ENCODE measurements at regions not wholly inside any gene's neighbourhood (a gene's known extent, or its start where the extent isn't known, plus 50 kb on each side); places are given as distances from the start of the nearest gene placed in this dataset.
"Not testable (repeated sequence)": the region's sequence is repeated elsewhere in the genome, so short reads cannot be mapped to it uniquely, and the experiment has no call there.

DNA sequence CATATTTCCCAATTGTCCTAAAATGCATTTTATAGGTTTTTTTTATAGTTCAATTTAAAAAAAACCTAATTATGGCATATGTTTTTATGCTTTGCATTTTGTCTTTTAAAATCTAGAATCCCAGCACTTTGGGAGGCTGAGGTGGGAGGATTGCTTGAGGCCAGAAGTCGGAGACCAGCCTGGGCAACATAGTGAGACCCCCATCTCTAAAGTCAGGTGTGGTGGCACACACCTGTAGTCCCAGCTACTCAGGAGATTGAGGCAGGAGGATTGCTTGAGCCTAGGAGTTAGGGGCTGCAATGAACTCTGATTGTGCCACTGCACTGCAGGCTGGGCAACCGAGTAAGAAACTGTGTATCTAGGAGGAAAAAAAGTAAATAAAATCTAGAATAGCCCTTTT, 137.2 kb upstream of the POU3F1 start:
- H3K79me1 ChIP-seq (ENCODE audit: low read length), result no peaks in the 10 kb centered on the region
- H3K4me2 ChIP-seq (ENCODE audit: low read length), result no peak overlapping the region
- no peak for DNase-seq
- no peak overlapping the region for H3K9ac ChIP-seq (ENCODE audit: low read length)
- H2BK5ac ChIP-seq (ENCODE audit: low read length), result peak overlapping the region; percentile 44
- no peaks in the 10 kb centered on the region for H3K36me3 ChIP-seq (ENCODE audit: control insufficient read depth, insufficient read depth, low read length)
- H3K56ac ChIP-seq (ENCODE audit: low read length), result no peak overlapping the region
- H3K18ac ChIP-seq (ENCODE audit: low read length), result no peak overlapping the region
- H3K27ac ChIP-seq (ENCODE audit: low read depth, low read length), result no peak overlapping the region
- no peak overlapping the region for H2BK15ac ChIP-seq (replicated peaks; ENCODE audit: low read depth)
- no peak overlapping the region for H3K4me3 ChIP-seq (ENCODE audit: low read length)
- H3K23ac ChIP-seq (ENCODE audit: low read length), result no peak overlapping the region
- no peak overlapping the region for H2BK120ac ChIP-seq (ENCODE audit: low read depth, low read length)
- WGBS (ENCODE audit: extremely low coverage, insufficient coverage, low lambda C conversion rate), result no CpG with 5 or more reads among the region's 2 CpGs
- no peak overlapping the region for H2AK5ac ChIP-seq (ENCODE audit: low read length)
- H3K4ac ChIP-seq (ENCODE audit: low read depth, low read length), result no peak overlapping the region
- no peaks in the 10 kb centered on the region for H3K27me3 ChIP-seq (ENCODE audit: insufficient read depth, low read length, poor library complexity)
- peaks cover 3% of the 10 kb centered on the region for H3K4me1 ChIP-seq (ENCODE audit: control insufficient read depth, low read depth, low read length)
- H3K79me2 ChIP-seq (ENCODE audit: control insufficient read depth, insufficient read depth, low read length), result no peaks in the 10 kb centered on the region
- no peak overlapping the region for H4K5ac ChIP-seq (ENCODE audit: low read length)
- no peak overlapping the region for H4K8ac ChIP-seq (ENCODE audit: low read depth, low read length)

DNA sequence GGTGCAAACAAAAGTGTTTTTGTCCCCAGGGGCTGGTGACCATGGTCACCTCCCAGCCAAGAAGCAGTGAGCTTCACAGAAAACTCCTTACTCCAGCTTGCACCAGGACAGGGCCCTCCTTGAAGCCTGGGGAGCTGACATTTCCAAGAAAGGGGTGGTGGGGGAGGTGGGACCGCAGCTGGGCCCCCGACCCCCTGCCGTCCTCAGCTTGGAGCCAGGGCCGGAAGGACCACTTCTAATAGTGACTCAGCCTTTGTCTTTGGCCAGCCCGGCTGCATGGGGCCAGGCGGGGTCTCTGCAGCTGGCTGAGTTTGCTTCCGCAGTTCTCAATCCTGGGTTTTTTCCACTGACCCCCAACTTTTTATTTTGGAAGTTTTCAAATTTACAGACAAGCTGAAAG, 136.5 kb upstream of the POU3F1 start:
- no peak overlapping the region for H4K8ac ChIP-seq (ENCODE audit: low read depth, low read length)
- H3K4ac ChIP-seq (ENCODE audit: low read depth, low read length), result peak overlapping the region; percentile 76
- peak overlapping the region; percentile 54 for H2BK5ac ChIP-seq (ENCODE audit: low read length)
- no peaks in the 10 kb centered on the region for H3K36me3 ChIP-seq (ENCODE audit: control insufficient read depth, insufficient read depth, low read length)
- H3K27ac ChIP-seq (ENCODE audit: low read depth, low read length), result peak overlapping the region; percentile 18
- H2BK120ac ChIP-seq (ENCODE audit: low read depth, low read length), result peak overlapping the region; percentile 39
- no peak overlapping the region for H3K9ac ChIP-seq (ENCODE audit: low read length)
- peak overlapping the region; percentile 91 for H3K18ac ChIP-seq (ENCODE audit: low read length)
- H3K23ac ChIP-seq (ENCODE audit: low read length), result no peak overlapping the region
- H3K4me1 ChIP-seq (ENCODE audit: control insufficient read depth, low read depth, low read length), result peaks cover 3% of the 10 kb centered on the region
- H3K4me3 ChIP-seq (ENCODE audit: low read length), result no peak overlapping the region
- no peaks in the 10 kb centered on the region for H3K27me3 ChIP-seq (ENCODE audit: insufficient read depth, low read length, poor library complexity)
- H2BK15ac ChIP-seq (replicated peaks; ENCODE audit: low read depth), result peak overlapping the region; percentile 22
- no peak overlapping the region for H2AK5ac ChIP-seq (ENCODE audit: low read length)
- H3K4me2 ChIP-seq (ENCODE audit: low read length), result no peak overlapping the region
- WGBS (ENCODE audit: extremely low coverage, insufficient coverage, low lambda C conversion rate), result no CpG with 5 or more reads among the region's 7 CpGs
- H3K79me1 ChIP-seq (ENCODE audit: low read length), result no peaks in the 10 kb centered on the region
- H3K79me2 ChIP-seq (ENCODE audit: control insufficient read depth, insufficient read depth, low read length), result no peaks in the 10 kb centered on the region
- H3K56ac ChIP-seq (ENCODE audit: low read length), result peak overlapping the region; percentile 75
- H4K5ac ChIP-seq (ENCODE audit: low read length), result no peak overlapping the region
- peak; percentile 56 for DNase-seq

DNA sequence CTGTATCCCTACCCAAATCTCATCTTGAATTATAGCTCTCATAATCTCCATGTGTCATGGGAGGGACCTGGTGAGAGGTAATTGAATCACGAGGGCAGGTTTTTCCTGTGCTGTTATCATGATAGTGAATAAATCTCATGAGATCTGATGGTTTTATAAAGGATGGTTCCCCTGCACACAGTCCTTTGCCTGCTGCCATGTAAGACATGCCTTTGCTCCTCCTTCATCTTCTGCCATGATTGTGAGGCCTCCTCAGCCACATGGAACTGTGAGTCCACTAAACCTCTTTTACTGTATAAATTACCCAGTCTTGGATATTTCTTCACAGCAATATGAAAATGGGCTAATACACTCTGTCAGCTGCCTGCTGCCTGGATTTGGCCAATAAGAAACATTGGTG, 133.8 kb upstream of the POU3F1 start:
- H3K27ac ChIP-seq (ENCODE audit: low read depth, low read length); H3K23ac ChIP-seq (ENCODE audit: low read length); H3K18ac ChIP-seq (ENCODE audit: low read length); H3K4me2 ChIP-seq (ENCODE audit: low read length); H3K9ac ChIP-seq (ENCODE audit: low read length); DNase-seq; H3K4me3 ChIP-seq (ENCODE audit: low read length); H3K56ac ChIP-seq (ENCODE audit: low read length); H3K4ac ChIP-seq (ENCODE audit: low read depth, low read length); H3K79me1 ChIP-seq (ENCODE audit: low read length); H2BK15ac ChIP-seq (replicated peaks; ENCODE audit: low read depth); H3K79me2 ChIP-seq (ENCODE audit: control insufficient read depth, insufficient read depth, low read length); H4K8ac ChIP-seq (ENCODE audit: low read depth, low read length); H4K5ac ChIP-seq (ENCODE audit: low read length); H3K27me3 ChIP-seq (ENCODE audit: insufficient read depth, low read length, poor library complexity); H2AK5ac ChIP-seq (ENCODE audit: low read length); H2BK120ac ChIP-seq (ENCODE audit: low read depth, low read length); H3K36me3 ChIP-seq (ENCODE audit: control insufficient read depth, insufficient read depth, low read length); H2BK5ac ChIP-seq (ENCODE audit: low read length); H3K4me1 ChIP-seq (ENCODE audit: control insufficient read depth, low read depth, low read length): not testable (repeated sequence)
- no CpG with 5 or more reads among the region's 1 CpG for WGBS (ENCODE audit: extremely low coverage, insufficient coverage, low lambda C conversion rate)

DNA sequence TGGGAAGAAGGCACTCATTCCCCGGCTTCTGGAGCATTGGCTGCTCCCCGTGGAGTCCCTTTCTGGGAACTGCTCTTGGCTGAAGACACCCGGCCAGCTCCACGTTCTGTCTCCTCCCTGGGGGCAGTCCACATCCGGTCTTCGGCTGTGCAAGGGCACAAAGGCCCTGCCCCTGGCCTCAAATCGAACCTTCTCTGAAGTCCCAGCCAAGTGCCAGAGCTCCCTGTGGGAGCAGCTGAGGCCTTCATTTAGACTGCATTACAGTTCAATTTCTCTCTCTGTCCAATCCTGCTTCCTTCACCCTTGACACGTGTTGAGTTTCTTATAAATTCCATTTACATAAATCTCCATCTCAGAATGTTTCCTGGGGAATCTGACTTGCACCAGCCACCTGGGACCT, 132.9 kb upstream of the POU3F1 start:
- Histone ChIP-seq H2BK5ac (ENCODE audit: low read length) (no peak overlapping the region), H3K36me3 (ENCODE audit: control insufficient read depth, insufficient read depth, low read length) (no peaks in the 10 kb centered on the region), H2AK5ac (ENCODE audit: low read length) (no peak overlapping the region), H2BK120ac (ENCODE audit: low read depth, low read length) (no peak overlapping the region), H3K56ac (ENCODE audit: low read length) (no peak overlapping the region), H3K27ac (ENCODE audit: low read depth, low read length) (no peak overlapping the region), H3K4me2 (ENCODE audit: low read length) (no peak overlapping the region), H4K5ac (ENCODE audit: low read length) (no peak overlapping the region), H3K79me2 (ENCODE audit: control insufficient read depth, insufficient read depth, low read length) (no peaks in the 10 kb centered on the region), H2BK15ac (replicated peaks; ENCODE audit: low read depth) (no peak overlapping the region), H3K4me3 (ENCODE audit: low read length) (no peak overlapping the region), H3K79me1 (ENCODE audit: low read length) (no peaks in the 10 kb centered on the region), H3K23ac (ENCODE audit: low read length) (no peak overlapping the region), H3K9ac (ENCODE audit: low read length) (no peak overlapping the region), H4K8ac (ENCODE audit: low read depth, low read length) (no peak overlapping the region), H3K4me1 (ENCODE audit: control insufficient read depth, low read depth, low read length) (peaks cover 3% of the 10 kb centered on the region), H3K18ac (ENCODE audit: low read length) (no peak overlapping the region), H3K4ac (ENCODE audit: low read depth, low read length) (no peak overlapping the region), H3K27me3 (ENCODE audit: insufficient read depth, low read length, poor library complexity) (no peaks in the 10 kb centered on the region)
- WGBS (ENCODE audit: extremely low coverage, insufficient coverage, low lambda C conversion rate), result no CpG with 5 or more reads among the region's 8 CpGs
- no peak for DNase-seq

DNA sequence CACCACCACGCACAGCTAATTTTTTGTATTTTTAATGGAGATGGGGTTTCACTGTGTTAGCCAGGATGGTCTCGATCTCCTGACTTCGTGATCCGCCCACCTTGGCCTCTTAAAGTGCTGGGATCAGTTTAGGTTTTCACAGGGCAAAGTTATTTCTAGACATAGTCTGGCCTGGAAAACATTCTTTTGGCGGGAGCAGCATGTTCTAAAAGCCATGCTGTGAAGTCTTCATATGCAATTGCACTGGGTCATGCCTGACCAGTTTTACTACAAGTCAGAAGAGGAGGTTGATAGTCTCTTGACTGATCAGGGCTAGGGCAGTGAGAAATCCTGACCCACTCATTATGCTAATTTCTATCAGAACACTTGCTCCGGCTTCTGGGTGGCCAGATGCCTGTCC, 131.6 kb upstream of the POU3F1 start:
- Histone ChIP-seq H2BK120ac (ENCODE audit: low read depth, low read length) (no peak overlapping the region), H3K4ac (ENCODE audit: low read depth, low read length) (no peak overlapping the region), H3K4me3 (ENCODE audit: low read length) (no peak overlapping the region)

DNA sequence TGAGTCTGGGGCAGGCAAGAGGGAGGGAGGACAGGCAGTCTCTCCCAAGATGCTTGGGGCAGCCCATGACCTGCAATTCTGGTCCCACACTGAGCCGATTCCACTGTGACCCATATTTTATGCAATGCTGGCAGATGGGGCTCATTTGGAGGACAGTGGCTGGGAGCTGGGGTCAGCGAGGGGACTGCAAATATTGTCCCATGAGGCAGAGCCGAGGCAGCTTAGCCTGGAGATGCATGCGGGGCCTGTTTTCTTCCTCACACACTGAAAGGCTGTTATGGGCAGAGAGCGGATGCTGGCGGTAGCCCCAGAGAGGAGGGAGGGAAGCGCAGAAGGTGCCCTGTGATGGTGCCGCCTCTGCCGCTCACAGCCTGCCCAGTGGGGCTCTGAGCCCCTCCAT, 128.5 kb upstream of the POU3F1 start:
- Histone ChIP-seq H3K4ac (ENCODE audit: low read depth, low read length) (no peak overlapping the region), H3K4me2 (ENCODE audit: low read length) (no peak overlapping the region), H4K5ac (ENCODE audit: low read length) (no peak overlapping the region), H3K4me1 (ENCODE audit: control insufficient read depth, low read depth, low read length) (no peaks in the 10 kb centered on the region), H3K27ac (ENCODE audit: low read depth, low read length) (no peak overlapping the region), H3K79me2 (ENCODE audit: control insufficient read depth, insufficient read depth, low read length) (no peaks in the 10 kb centered on the region), H2BK120ac (ENCODE audit: low read depth, low read length) (no peak overlapping the region), H3K27me3 (ENCODE audit: insufficient read depth, low read length, poor library complexity) (no peaks in the 10 kb centered on the region), H2BK5ac (ENCODE audit: low read length) (no peak overlapping the region), H4K8ac (ENCODE audit: low read depth, low read length) (no peak overlapping the region), H3K36me3 (ENCODE audit: control insufficient read depth, insufficient read depth, low read length) (no peaks in the 10 kb centered on the region), H2BK15ac (replicated peaks; ENCODE audit: low read depth) (no peak overlapping the region), H3K56ac (ENCODE audit: low read length) (no peak overlapping the region), H3K79me1 (ENCODE audit: low read length) (no peaks in the 10 kb centered on the region), H3K23ac (ENCODE audit: low read length) (no peak overlapping the region), H3K4me3 (ENCODE audit: low read length) (no peak overlapping the region), H3K9ac (ENCODE audit: low read length) (no peak overlapping the region), H2AK5ac (ENCODE audit: low read length) (no peak overlapping the region), H3K18ac (ENCODE audit: low read length) (no peak overlapping the region)
- no CpG with 5 or more reads among the region's 9 CpGs for WGBS (ENCODE audit: extremely low coverage, insufficient coverage, low lambda C conversion rate)
- no peak for DNase-seq

More for the DNA sequence above, 131.6 kb upstream of the POU3F1 start:
- WGBS (ENCODE audit: extremely low coverage, insufficient coverage, low lambda C conversion rate), result no CpG with 5 or more reads among the region's 6 CpGs
- Histone ChIP-seq H3K18ac (ENCODE audit: low read length) (no peak overlapping the region), H3K56ac (ENCODE audit: low read length) (no peak overlapping the region), H2AK5ac (ENCODE audit: low read length) (no peak overlapping the region), H3K79me2 (ENCODE audit: control insufficient read depth, insufficient read depth, low read length) (no peaks in the 10 kb centered on the region), H3K4me2 (ENCODE audit: low read length) (no peak overlapping the region), H2BK15ac (replicated peaks; ENCODE audit: low read depth) (no peak overlapping the region), H4K5ac (ENCODE audit: low read length) (no peak overlapping the region), H3K23ac (ENCODE audit: low read length) (no peak overlapping the region), H4K8ac (ENCODE audit: low read depth, low read length) (no peak overlapping the region), H3K27me3 (ENCODE audit: insufficient read depth, low read length, poor library complexity) (no peaks in the 10 kb centered on the region), H3K9ac (ENCODE audit: low read length) (no peak overlapping the region), H3K4me1 (ENCODE audit: control insufficient read depth, low read depth, low read length) (peaks cover 3% of the 10 kb centered on the region), H3K27ac (ENCODE audit: low read depth, low read length) (no peak overlapping the region), H3K36me3 (ENCODE audit: control insufficient read depth, insufficient read depth, low read length) (no peaks in the 10 kb centered on the region), H2BK5ac (ENCODE audit: low read length) (no peak overlapping the region), H3K79me1 (ENCODE audit: low read length) (no peaks in the 10 kb centered on the region)
- no peak for DNase-seq
